ENCODE measurements at regions not wholly inside any gene's neighbourhood (a gene's known extent, or its start where the extent isn't known, plus 50 kb on each side); places are given as distances from the start of the nearest gene placed in this dataset.
"Not testable (repeated sequence)": the region's sequence is repeated elsewhere in the genome, so short reads cannot be mapped to it uniquely, and the experiment has no call there.

GRCh38 chr2:200099256-200099655, 143.9 kb downstream of the MAIP1 start:
- FAIRE-seq (no peak), DNase-seq (ENCODE audit: insufficient read length, low spot score) (no peak)

DNA sequence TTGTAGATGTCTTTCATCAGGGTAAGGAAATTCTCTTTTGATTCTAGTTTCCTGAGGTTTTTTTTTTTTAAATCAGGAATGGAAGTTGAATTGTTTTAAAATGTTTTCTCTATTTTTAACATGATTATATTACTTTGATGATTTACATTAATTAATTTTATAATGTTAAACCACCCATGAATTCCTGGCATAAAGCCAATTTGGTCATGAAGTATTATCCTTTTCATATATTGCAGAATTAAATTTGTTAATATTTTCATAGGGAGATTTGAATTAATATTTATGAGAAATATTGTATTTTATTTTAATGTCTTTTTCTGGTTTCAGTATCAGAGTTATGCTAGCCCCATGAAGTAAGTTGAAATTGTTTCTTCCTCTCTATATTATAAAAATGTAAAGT, 144.6 kb downstream of the MAIP1 start:
- DNase-seq (ENCODE audit: insufficient read length, low spot score) (no peak), FAIRE-seq (no peak)

GRCh38 chr2:200101922-200102321, 146.5 kb downstream of the MAIP1 start:
- DNase-seq (ENCODE audit: insufficient read length, low spot score) = no peak
- FAIRE-seq = no peak

DNA sequence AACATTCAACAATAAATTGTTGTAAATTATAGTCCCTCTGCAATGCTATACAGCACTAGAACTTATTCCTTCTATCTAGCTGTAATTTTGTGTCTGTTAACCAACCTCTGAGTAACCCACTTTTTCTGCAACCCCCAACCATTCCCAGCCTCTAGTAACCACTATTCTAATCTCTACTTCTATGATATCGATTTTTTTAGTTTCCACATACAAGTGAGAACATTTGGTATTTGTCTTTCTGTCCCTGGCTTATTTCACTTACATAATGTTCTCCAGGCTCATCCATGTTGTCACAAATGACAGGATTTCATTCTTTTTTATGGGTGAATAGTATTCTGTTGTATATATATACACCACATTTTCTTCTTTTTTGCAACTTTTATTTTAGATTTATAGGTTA, 147.6 kb downstream of the MAIP1 start:
- DNase-seq (ENCODE audit: insufficient read length, low spot score) (no peak), FAIRE-seq (no peak)

GRCh38 chr2:200104015-200104414, 148.6 kb downstream of the MAIP1 start:
- FAIRE-seq = no peak
- peak; percentile 12 for DNase-seq (ENCODE audit: insufficient read length, low spot score)

GRCh38 chr2:200107514-200108217, 152.3 kb downstream of the MAIP1 start:
- DNase-seq (ENCODE audit: insufficient read length, low spot score) (no peak), FAIRE-seq (no peak)

DNA sequence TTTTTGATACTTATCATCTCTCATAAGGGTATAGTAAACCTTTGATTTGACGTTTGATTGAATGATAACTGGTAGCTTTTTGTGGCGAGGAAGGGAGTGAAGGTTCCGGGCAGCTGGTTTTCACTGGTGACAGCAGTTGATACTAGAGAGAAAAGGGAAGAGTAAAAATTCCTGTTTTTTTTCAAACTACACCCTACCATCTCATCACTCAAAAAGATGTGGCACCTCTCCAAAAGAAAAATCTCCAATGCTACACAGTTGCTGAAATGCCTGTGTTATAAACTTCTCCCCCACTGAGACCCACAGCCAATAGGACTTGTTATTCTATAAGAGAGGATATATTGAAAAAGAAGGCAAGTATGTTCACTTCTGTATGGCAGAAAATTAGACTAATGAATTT, 154.0 kb downstream of the MAIP1 start:
- FAIRE-seq = no peak
- DNase-seq (ENCODE audit: insufficient read length, low spot score) = no peak

DNA sequence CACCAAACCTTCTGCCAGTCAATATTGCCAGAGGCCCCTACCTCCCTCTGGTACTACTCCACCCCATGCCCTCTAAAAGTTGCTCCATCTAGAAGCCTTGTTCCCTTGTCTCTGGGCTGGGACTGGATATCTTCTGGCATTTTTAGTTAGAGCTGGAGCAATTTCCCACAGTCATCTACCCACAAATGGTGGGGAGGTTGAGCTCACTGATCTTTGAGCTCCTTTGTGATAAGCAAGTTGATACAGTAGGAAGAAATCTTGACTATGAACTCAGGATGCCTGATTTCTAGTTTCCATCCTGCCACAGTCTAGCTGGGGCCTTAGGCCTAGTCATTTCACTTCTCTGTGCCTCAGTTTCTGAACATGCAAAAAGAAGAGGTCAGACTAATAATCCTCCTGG, 155.0 kb downstream of the MAIP1 start:
- DNase-seq (ENCODE audit: insufficient read length, low spot score) (no peak), FAIRE-seq (no peak)

- not testable (repeated sequence) for FAIRE-seq
Measured at GRCh38 chr2:200113016-200113799, 157.8 kb downstream of the MAIP1 start.

DNA sequence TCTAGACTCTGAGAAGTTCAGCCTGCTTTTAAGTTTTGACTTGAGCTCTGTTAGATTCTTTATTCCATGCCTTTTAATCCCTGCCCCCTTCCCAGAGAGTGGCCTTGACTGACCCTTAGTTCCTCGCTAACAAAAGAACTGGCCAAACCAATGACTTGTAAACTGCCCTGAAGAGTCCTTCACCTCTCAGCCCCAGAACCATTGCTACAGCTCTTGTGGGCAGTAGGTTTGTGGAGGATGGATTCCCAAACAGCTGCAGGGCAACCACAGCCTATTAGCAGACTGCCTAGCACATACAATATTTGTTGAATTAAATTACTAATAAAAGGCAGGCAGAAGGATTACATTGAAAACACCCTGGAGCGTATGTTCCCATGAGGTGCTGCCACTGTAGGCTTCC, 163.9 kb downstream of the MAIP1 start:
- FAIRE-seq (no peak), DNase-seq (ENCODE audit: insufficient read length, low spot score) (no peak)

More at GRCh38 chr2:200113016-200113799, 157.8 kb downstream of the MAIP1 start:
- DNase-seq (ENCODE audit: insufficient read length, low spot score) = not testable (repeated sequence)

DNA sequence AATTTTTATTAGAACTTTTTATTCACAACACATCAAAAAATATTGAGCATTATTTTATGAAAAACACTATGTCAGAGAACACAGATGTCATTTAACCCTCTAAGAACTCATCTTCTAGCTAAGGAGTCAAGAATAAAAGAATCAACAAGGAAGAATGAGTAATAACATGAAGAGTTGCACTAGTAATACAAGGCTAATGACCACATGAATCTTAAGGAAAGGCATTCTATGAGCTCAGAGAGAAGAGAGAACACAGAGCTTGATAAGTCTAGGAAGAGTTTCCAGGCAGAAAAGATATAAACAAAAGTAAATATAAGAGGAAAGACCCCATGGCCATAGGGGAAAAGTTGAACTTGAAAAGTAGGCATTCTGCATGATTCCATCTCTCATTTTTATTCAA, 166.5 kb downstream of the MAIP1 start:
- DNase-seq (ENCODE audit: insufficient read length, low spot score) (no peak), FAIRE-seq (no peak)

DNA sequence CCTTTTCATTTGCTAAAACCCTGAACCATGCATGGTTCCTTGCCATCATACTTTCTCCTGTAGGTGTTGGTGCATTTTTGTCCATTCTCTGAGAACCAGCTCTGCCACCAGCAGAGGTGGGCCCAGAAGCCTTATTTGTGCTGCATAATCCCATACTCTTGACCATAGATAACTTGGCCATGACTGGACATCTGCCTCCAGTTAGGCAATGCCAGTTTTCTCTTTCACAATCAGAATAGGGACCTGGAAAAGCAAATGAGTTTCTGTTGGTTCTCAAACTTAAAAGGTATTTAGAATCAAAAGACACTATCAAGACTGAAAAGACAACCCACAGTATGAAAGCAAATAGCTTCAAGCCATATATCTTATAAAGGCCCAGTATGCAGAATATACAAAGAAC, 167.3 kb downstream of the MAIP1 start:
- DNase-seq (ENCODE audit: insufficient read length, low spot score) (no peak), FAIRE-seq (no peak)

- not testable (repeated sequence) for FAIRE-seq; DNase-seq (ENCODE audit: insufficient read length, low spot score)
Measured at GRCh38 chr2:200124665-200125368, 169.4 kb downstream of the MAIP1 start.

DNA sequence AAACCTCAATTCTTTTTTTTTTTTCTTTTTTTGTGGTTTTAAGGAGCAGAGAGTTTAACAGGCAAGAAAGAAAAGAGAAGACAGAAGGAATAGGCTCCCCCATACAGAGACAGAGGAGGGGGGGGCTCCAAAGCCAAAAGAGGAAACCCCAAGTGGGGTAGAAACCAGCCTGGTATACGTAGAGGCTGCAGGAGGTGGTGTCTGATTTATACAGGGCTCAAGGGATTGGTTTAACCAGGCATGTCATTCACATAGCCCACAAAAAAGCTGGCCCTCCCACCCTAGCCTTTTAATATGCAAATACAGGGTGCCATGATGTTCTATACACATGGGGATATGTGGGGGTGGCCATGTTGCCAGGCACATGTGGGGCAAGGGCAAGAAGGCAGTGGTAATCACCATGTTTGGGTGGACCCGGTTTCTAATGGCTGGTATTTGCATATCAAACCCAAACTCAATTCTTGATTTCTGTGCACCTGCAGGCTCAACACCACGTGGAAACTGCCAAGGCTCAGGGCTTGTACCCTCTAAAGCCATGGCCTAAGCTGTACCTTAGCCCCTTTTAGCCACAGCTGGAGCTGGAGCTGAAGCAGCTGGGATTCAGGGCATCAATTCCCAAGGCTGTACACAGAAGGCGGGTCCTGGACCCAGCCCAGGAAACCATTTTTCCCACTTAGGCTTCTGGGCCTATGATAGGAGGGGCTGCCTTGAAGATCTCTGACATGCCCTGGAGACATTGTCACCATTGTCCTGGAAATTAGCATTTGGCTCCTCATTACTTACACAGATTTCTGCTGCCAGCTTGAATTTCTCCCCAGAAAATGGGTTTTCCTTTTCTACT, 170.3 kb downstream of the MAIP1 start:
- DNase-seq (ENCODE audit: insufficient read length, low spot score) (no peak), FAIRE-seq (no peak)

GRCh38 chr2:200126285-200126670, 170.9 kb downstream of the MAIP1 start:
- not testable (repeated sequence) for FAIRE-seq; DNase-seq (ENCODE audit: insufficient read length, low spot score)

GRCh38 chr2:200126680-200127079, 171.3 kb downstream of the MAIP1 start:
- not testable (repeated sequence) for DNase-seq (ENCODE audit: insufficient read length, low spot score); FAIRE-seq

- DNase-seq (ENCODE audit: insufficient read length, low spot score) (no peak), FAIRE-seq (no peak)
Measured at GRCh38 chr2:200127848-200128247, 172.5 kb downstream of the MAIP1 start.

GRCh38 chr2:200128296-200128695, 172.9 kb downstream of the MAIP1 start:
- FAIRE-seq = no peak

GRCh38 chr2:200129721-200130462, 174.5 kb downstream of the MAIP1 start:
- FAIRE-seq = no peak
- DNase-seq (ENCODE audit: insufficient read length, low spot score) = no peak

More at GRCh38 chr2:200128296-200128695, 172.9 kb downstream of the MAIP1 start:
- DNase-seq (ENCODE audit: insufficient read length, low spot score) = no peak

DNA sequence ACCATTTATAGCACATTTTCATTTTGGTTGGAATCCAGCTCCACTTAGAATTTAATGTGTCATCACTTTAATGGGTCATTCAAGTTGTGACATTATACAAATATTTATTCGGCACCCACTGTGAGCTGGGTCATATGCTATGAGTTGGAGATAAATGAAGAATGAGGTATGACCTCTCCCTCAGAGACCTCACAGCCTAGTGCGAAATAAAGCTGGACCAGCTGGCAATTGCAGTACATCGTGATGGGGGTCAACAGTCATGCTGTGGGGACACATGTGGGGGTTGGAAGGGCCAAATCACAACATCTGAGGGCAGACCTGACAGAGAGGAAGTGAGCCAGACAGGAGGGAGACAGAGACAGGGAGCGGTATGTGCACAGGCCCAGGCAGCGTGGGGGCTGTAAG, 175.4 kb downstream of the MAIP1 start:
- FAIRE-seq = peak; percentile 49
- DNase-seq (ENCODE audit: insufficient read length, low spot score) = no peak
